Femur (tissue), 1 donor: ENCODE measurements at regions not wholly inside any gene's neighbourhood (a gene's known extent, or its start where the extent isn't known, plus 50 kb on each side); places are given as distances from the start of the nearest gene placed in this dataset.

ENCODE experiments used
- DNase-seq: peaks from one replicate; pipeline ENCODE4 v3.0.0-alpha.2; 2017

- no peak for DNase-seq
Measured at GRCh38 chr4:187135878-187136277, 412.2 kb upstream of the FAT1 start.

- DNase-seq, result no peak
Measured at GRCh38 chr4:187139141-187139540, 415.5 kb upstream of the FAT1 start.

- no peak for DNase-seq
Measured at GRCh38 chr4:187141101-187141500, 417.4 kb upstream of the FAT1 start.

- no peak for DNase-seq
Measured at GRCh38 chr4:187149229-187149945, 425.7 kb upstream of the FAT1 start.

- DNase-seq, result no peak
Measured at GRCh38 chr4:187157380-187157958, 433.8 kb upstream of the FAT1 start.

- DNase-seq, result no peak
Measured at GRCh38 chr4:187158003-187158402, 434.3 kb upstream of the FAT1 start.

GRCh38 chr4:187160486-187160885 lies 436.8 kb upstream of the FAT1 start:
- DNase-seq, result no peak

- no peak for DNase-seq
Measured at GRCh38 chr4:187166886-187167512, 443.3 kb upstream of the FAT1 start.

- no peak for DNase-seq
Measured at GRCh38 chr4:187171706-187172339, 448.2 kb upstream of the FAT1 start.

- DNase-seq, result no peak
Measured at GRCh38 chr4:187172340-187172761, 448.7 kb upstream of the FAT1 start.

- DNase-seq, result no peak
Measured at GRCh38 chr4:187174749-187175148, 451.1 kb upstream of the FAT1 start.

GRCh38 chr4:187175197-187175596 lies 451.5 kb upstream of the FAT1 start:
- no peak for DNase-seq

GRCh38 chr4:187176261-187176910 lies 452.7 kb upstream of the FAT1 start:
- no peak for DNase-seq

- DNase-seq, result no peak
Measured at GRCh38 chr4:187178084-187178483, 454.4 kb upstream of the FAT1 start.

- DNase-seq, result peak; percentile 39
Measured at GRCh38 chr4:187178587-187178986, 454.9 kb upstream of the FAT1 start.

GRCh38 chr4:187179086-187180058 lies 455.7 kb upstream of the FAT1 start:
- DNase-seq, result no peak

- no peak for DNase-seq
Measured at GRCh38 chr4:187181054-187181453, 457.4 kb upstream of the FAT1 start.

- peak; percentile 48 for DNase-seq
Measured at GRCh38 chr4:187183346-187183745, 459.7 kb upstream of the FAT1 start.

GRCh38 chr4:187183826-187184225 lies 460.2 kb upstream of the FAT1 start:
- DNase-seq, result no peak

GRCh38 chr4:187184508-187184907 lies 460.9 kb upstream of the FAT1 start:
- no peak for DNase-seq

GRCh38 chr4:187188118-187188517 lies 464.5 kb upstream of the FAT1 start:
- DNase-seq, result no peak

- no peak for DNase-seq
Measured at GRCh38 chr4:187188741-187189140, 465.1 kb upstream of the FAT1 start.
